HG02610 (cell line): ENCODE measurements at regions not wholly inside any gene's neighbourhood (a gene's known extent, or its start where the extent isn't known, plus 50 kb on each side); places are given as distances from the start of the nearest gene placed in this dataset.
"Not testable (repeated sequence)": the region's sequence is repeated elsewhere in the genome, so short reads cannot be mapped to it uniquely, and the experiment has no call there.

ENCODE experiments used
- ATAC-seq: cut with Tn5 transposase; IDR thresholded peaks from one replicate; pipeline ENCODE4 v1.9.1; 2021; ENCODE audit warnings: mild to moderate bottlenecking, moderate library complexity; ENCODE audit not compliant: unreplicated experiment

DNA sequence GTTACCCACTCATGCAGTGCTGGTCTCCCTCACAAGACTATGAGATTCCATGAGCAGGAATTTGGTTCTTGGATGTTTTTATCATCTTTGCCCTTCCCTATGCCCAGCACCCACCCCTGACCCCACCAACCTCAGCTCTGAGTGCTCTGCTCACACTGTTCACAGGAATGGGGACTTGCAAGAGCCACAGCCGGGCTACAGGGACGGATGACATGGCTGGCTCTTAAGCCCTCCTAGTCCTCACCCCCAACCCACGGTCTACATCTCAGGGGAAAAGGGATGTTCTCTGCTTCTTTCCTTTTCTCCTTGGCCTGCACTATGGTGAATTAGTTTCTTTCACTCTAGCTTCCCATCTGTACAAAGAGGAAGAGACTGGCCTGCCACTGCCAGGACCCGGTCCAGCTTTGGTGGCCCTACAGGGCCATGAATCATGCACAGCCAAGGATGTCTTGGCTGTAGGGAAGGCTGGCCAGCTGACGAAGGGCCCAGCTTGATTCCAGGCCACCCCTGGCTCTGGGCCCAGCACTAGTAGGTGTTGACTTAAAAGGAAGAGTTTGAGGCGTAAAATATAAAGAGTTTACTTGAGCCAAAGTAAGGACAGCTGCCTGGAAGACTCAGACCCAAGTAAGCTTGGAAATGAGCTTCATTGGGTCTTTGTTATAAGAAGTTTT is 79.7 kb upstream of the MTLN start:
- not testable (repeated sequence) for ATAC-seq

DNA sequence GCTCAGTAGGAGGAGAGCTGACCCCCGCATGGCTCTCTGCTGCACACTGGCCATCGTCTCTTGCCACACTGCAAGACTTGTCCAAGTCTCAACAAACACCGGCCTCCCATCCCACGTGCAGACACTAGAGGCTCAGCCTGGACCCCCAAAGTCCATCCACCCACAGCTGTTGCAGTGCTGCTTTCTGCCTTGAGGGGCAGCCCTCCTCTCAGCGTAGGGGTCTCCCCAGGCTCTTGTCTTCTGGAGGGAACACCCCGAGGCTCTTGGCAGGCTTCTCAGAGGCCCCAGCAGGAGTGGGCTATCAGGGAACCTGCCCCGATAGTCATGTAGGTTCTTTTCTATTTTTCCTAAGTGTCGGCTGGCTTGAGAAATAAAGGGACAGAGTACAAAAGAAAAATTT is 75.5 kb upstream of the MTLN start:
- ATAC-seq, result not testable (repeated sequence)

DNA sequence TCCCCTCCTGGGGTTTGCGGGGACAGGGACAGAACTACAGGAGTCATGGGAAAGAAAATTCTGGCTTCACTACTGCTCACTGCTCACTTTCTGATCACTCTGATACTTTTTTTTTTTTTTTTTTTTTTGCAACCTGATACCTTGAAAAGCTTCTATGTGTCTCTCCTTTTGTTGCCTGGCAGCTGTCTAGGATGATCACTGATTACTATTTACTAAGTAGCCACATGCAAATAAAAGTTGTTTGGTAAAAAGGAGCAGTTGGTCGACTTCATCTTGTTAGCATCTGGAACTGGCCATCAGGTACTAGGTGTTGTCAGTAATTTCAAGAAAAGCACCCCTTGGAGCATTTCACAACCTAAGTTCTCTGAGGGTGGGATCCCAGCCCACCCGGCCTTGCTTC is 74.9 kb upstream of the MTLN start:
- ATAC-seq, result not testable (repeated sequence)

DNA sequence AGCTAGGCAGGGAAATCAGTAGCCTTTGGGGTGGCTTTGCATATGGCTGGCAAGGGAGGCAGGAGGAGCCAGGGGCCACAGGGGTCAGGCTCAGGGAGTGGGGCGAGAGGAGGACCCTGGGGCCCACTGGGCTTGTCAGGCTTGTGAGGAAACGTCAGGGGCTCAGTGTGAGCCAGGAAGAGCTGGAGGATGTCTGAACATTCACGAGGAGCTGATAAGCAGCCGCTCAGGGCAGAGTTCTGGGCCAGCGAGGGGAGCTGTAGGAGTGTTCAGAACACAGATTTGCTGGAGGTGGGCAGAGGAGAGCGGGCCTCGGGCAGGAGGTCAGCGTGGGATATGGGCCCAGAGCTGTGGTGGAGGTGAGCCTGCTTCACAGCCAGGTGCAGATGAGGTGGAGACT is 72.7 kb upstream of the MTLN start:
- ATAC-seq, result not testable (repeated sequence)

DNA sequence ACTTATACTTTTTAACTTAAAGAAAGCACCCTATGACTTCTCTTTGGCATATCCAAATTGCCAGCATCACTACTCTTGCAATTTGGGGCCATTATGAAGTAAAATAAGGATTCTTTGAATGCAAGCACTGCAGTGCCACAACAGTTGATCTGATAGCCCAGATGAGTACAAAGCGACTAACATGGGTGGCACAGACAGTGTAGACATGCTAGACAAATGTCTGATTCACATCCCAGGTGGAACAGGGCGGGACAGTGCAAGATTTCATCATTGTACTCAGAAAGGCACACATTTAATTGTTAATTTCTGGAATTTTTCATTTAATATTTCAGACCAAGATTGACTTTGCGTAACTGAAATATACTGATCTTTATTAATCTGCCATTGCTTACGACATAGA is 68.5 kb upstream of the MTLN start:
- ATAC-seq, result not testable (repeated sequence)

DNA sequence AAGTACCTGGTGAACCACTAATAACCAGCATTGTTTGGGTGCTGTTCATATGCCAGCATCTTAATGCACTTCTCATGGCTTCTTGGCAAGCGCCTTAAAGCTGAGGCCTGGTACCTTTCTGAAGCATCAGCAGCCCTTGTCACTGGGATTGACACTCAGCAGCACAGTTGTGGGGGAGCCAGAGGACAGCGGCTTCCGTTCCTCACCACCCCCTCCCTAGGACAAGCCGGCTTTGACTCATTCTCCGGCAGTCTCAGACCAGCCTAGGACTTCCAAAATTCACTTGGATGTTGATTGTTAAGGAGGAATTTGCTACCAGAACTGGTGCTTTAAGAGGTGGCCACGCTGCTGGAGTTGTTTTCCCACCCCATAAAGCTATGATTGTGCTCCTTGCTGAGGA is 64.7 kb upstream of the MTLN start:
- not testable (repeated sequence) for ATAC-seq

DNA sequence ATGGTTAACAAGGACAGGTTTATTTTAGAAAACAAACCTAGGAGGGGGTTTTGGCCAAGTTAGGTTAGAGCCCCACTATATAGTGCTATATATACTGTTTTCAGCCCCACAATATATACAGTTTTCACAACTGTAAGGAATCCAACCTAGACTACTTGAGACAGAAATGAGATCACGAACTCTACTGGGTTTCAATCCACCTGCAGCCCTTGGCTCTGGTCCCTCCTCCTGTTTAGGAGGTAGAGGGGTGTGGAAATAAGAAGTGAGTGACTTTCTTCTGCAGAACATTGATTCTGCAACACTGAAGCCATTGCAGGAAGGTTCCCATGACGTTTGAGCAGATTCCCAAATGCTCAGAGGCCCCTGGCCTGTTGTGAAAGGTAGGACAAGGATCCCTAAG is 63.7 kb upstream of the MTLN start:
- not testable (repeated sequence) for ATAC-seq

DNA sequence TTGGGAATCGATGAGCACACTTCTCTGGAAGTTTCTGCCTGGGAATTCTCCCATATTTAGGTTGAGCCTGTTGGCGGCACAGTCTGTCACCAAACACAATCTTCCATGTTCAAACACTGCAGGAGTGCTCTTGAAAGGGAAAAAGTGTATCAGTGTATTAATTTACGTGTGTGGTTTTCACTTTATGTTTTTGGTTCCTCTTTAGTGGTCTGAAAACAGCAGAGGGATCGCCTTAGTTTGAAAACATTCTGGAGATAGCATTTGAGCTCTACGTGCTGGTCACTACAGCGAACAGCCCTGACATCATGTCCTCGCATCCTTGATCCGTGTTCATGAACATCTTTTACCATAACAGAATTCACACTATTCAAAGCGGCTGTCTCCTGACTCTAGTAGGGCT is 57.3 kb upstream of the MTLN start:
- not testable (repeated sequence) for ATAC-seq

DNA sequence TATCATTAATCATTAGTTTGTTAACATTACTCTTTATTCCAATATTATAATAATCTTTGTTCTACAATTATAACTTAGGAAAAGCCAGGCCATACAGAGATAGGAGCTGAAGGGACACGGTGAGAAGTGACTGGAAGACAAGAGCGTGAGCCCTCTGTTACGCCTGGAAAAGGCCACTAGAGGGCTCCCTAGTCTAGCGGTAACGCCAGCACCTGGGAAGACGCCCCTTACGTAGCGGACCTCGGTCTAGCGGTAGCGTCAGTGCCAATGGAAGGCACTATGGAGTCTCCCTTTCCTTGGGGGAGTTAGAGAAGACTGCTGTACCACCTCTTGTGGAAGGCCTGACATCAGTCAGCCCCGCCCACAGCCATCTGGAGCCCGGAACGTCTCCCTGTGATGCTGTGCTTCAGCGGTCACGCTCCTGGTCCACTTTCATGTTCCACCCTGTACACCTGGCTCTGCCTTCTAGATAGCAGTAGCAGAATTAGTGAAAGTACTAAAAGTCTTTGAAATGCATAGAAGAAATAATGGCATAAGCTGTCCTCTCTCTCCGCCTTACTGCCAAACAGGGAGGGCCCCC is 55.6 kb upstream of the MTLN start:
- not testable (repeated sequence) for ATAC-seq

DNA sequence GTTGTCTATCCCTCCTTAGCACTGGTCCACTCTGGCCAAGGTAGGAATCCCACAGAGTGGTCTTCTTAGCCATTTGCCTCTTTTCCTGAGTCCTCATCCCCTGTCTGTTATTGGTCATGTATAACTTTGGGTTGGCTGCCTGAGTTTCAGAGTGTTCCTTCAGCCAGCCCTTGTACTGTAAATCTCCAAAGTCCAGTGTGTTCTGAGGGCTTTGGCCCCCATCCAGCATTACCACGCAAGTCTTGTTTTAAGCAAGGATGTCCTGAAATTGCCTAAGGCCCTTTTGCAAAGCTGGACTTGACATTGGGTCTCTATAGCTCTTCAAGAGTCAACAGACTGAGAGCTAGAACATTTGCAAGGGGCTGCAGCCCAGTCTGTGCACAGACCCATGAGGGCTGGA is 52.5 kb upstream of the MTLN start:
- not testable (repeated sequence) for ATAC-seq

DNA sequence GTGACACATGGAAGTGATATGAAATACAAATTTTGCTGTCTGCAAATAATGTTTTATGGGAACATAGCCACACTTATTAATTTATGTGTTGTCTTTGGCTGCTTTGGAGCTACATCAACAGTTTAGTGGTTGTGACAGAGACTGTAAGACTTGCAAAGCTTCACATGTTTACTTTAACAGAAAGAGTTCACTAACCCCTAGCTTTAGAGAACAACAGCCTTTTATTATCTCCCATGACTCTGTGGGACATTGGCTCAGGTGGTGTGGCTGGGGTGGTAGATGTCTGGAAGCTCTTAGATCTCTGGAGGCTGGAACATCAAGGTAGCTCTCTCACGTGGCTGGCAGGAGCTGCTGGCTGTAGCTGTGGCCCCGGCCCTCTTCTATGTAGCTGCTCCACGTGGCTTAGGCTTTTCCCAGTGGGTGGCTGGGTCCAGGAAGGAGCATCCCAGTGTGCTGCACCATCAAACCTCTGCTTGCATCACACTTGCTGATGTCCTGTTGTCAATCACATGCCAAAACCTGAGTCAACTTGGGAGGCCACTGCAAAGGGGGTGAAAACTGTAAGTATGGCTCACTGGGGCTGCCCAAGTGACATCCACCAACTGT is 51.8 kb upstream of the MTLN start:
- not testable (repeated sequence) for ATAC-seq

DNA sequence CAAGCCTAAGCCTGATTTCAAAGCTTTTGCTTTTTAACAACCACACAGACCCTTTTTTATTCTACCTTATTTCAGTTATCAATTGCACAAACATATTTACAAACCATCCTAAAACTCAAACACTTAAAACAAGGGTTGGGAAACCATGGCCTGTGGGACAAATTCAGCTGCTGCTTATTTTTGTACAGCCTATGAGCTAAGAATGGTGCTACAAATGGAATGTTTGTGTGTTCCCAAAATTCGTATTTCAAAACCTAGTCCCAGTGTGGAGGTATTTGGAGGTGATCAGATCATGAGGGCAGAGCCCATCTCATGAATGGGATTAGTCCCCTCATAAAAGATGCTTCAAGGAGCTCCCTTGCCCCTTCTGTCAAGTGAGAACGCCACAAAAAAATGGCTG is 51.1 kb upstream of the MTLN start:
- not testable (repeated sequence) for ATAC-seq
